Karpas-422 (cell line): ENCODE measurements at regions not wholly inside any gene's neighbourhood (a gene's known extent, or its start where the extent isn't known, plus 50 kb on each side); places are given as distances from the start of the nearest gene placed in this dataset.

ENCODE experiments used
- DNase-seq: peaks from one replicate; pipeline ENCODE4 v3.0.0-alpha.2; 2015
- H2AFZ ChIP-seq: fragments of 200-600 bp; sonication (generic); 2 replicates; pipeline ENCODE4 v1.6.1; 2014; ENCODE audit warnings: antibody characterized with exemption, low read length, mixed read lengths
- H3K27ac ChIP-seq: fragments of 200-600 bp; sonication (generic); 2 replicates; pipeline ENCODE4 v1.5.1; 2014; ENCODE audit warnings: mild to moderate bottlenecking, low read length, moderate library complexity
- H3K27me3 ChIP-seq: fragments of 200-600 bp; sonication (generic); 2 replicates; pipeline ENCODE4 v1.6.1; 2014; ENCODE audit warnings: low read length, mixed read lengths
- H3K36me3 ChIP-seq: fragments of 200-600 bp; sonication (generic); 2 replicates; pipeline ENCODE4 v1.6.1; 2014; ENCODE audit warnings: low read length, mixed read lengths; ENCODE audit not compliant: insufficient read depth
- H3K4me1 ChIP-seq: fragments of 200-600 bp; sonication (generic); 2 replicates; pipeline ENCODE4 v1.6.1; 2014; ENCODE audit warnings: mild to moderate bottlenecking, low read length, mixed read lengths
- H3K4me2 ChIP-seq: fragments of 200-600 bp; sonication (generic); 2 replicates; pipeline ENCODE4 v1.6.1; 2014; ENCODE audit warnings: low read length, low read depth, mild to moderate bottlenecking; ENCODE audit not compliant: poor library complexity, severe bottlenecking
- H3K4me3 ChIP-seq: fragments of 200-600 bp; sonication (generic); 2 replicates; pipeline ENCODE4 v1.5.1; 2014; ENCODE audit warnings: mild to moderate bottlenecking, antibody characterized with exemption, low read length, mixed read lengths
- H3K79me2 ChIP-seq: fragments of 200-600 bp; sonication (generic); 2 replicates; pipeline ENCODE4 v1.6.1; 2014; ENCODE audit warnings: mild to moderate bottlenecking, low read length, mixed read lengths
- H3K9ac ChIP-seq: fragments of 200-600 bp; sonication (generic); 2 replicates; pipeline ENCODE4 v1.6.0; 2014; ENCODE audit warnings: low read length
- H3K9me2 ChIP-seq: fragments of 200-600 bp; sonication (generic), shearing (Covaris generic); replicated peaks from 2 replicates; pipeline ENCODE4 v1.6.0; 2014; ENCODE audit warnings: mild to moderate bottlenecking, low read length, moderate library complexity; ENCODE audit not compliant: insufficient read depth
- H3K9me3 ChIP-seq: fragments of 300-700, 200-600 bp; sonication (generic); 2 replicates; pipeline ENCODE4 v1.6.1; 2014; ENCODE audit warnings: low read length, mixed read lengths
- H4K20me1 ChIP-seq: fragments of 200-600 bp; sonication (generic); 2 replicates; pipeline ENCODE4 v1.6.1; 2014; ENCODE audit warnings: mild to moderate bottlenecking, antibody characterized with exemption, low read length, low read depth; ENCODE audit not compliant: insufficient read depth

GRCh38 chr10:90462749-90463470, 394.9 kb downstream of the HTR7 start:
- Histone ChIP-seq H3K79me2 (no peaks in the 10 kb centered on the region), H4K20me1 (no peaks in the 10 kb centered on the region), H3K27ac (no peak overlapping the region), H2AFZ (no peak overlapping the region), H3K9me3 (no peaks in the 10 kb centered on the region), H3K9ac (no peak overlapping the region), H3K27me3 (no peaks in the 10 kb centered on the region), H3K9me2 (no peaks in the 10 kb centered on the region), H3K4me3 (no peak overlapping the region), H3K36me3 (no peaks in the 10 kb centered on the region), H3K4me1 (no peaks in the 10 kb centered on the region), H3K4me2 (no peak overlapping the region)
- no peak for DNase-seq

GRCh38 chr10:90464329-90464728, 393.5 kb downstream of the HTR7 start:
- H3K9ac ChIP-seq = no peak overlapping the region
- no peaks in the 10 kb centered on the region for H3K27me3 ChIP-seq
- no peaks in the 10 kb centered on the region for H3K36me3 ChIP-seq
- no peak overlapping the region for H3K4me2 ChIP-seq
- no peaks in the 10 kb centered on the region for H4K20me1 ChIP-seq
- no peak overlapping the region for H3K4me3 ChIP-seq
- H3K27ac ChIP-seq = no peak overlapping the region
- H2AFZ ChIP-seq = no peak overlapping the region
- H3K79me2 ChIP-seq = no peaks in the 10 kb centered on the region
- no peaks in the 10 kb centered on the region for H3K4me1 ChIP-seq
- no peaks in the 10 kb centered on the region for H3K9me3 ChIP-seq
- no peaks in the 10 kb centered on the region for H3K9me2 ChIP-seq
- no peak for DNase-seq

- no peak overlapping the region for H2AFZ ChIP-seq
- no peak overlapping the region for H3K4me3 ChIP-seq
- H3K9ac ChIP-seq = no peak overlapping the region
- no peak overlapping the region for H3K27ac ChIP-seq
- H3K4me2 ChIP-seq = no peak overlapping the region
- H3K9me3 ChIP-seq = no peaks in the 10 kb centered on the region
- no peaks in the 10 kb centered on the region for H3K27me3 ChIP-seq
- H3K9me2 ChIP-seq = no peaks in the 10 kb centered on the region
- DNase-seq = no peak
- no peaks in the 10 kb centered on the region for H4K20me1 ChIP-seq
- no peaks in the 10 kb centered on the region for H3K36me3 ChIP-seq
- H3K4me1 ChIP-seq = no peaks in the 10 kb centered on the region
- no peaks in the 10 kb centered on the region for H3K79me2 ChIP-seq
These were observed 386.9 kb downstream of the HTR7 start for GRCh38 chr10:90470966-90471365.

GRCh38 chr10:90480466-90480865, 377.4 kb downstream of the HTR7 start:
- no peak overlapping the region for H3K4me2 ChIP-seq
- DNase-seq = no peak
- no peaks in the 10 kb centered on the region for H3K27me3 ChIP-seq
- no peak overlapping the region for H2AFZ ChIP-seq
- no peak overlapping the region for H3K27ac ChIP-seq
- H3K9me3 ChIP-seq = no peaks in the 10 kb centered on the region
- no peaks in the 10 kb centered on the region for H3K79me2 ChIP-seq
- no peak overlapping the region for H3K9ac ChIP-seq
- no peaks in the 10 kb centered on the region for H4K20me1 ChIP-seq
- H3K4me1 ChIP-seq = no peaks in the 10 kb centered on the region
- no peaks in the 10 kb centered on the region for H3K36me3 ChIP-seq
- H3K4me3 ChIP-seq = no peak overlapping the region
- no peaks in the 10 kb centered on the region for H3K9me2 ChIP-seq

- Histone ChIP-seq H3K79me2 (no peaks in the 10 kb centered on the region), H3K9me3 (no peaks in the 10 kb centered on the region), H3K27ac (no peak overlapping the region), H4K20me1 (no peaks in the 10 kb centered on the region), H3K9ac (no peak overlapping the region), H3K4me1 (no peaks in the 10 kb centered on the region), H3K4me3 (no peak overlapping the region), H2AFZ (no peak overlapping the region), H3K9me2 (no peaks in the 10 kb centered on the region), H3K27me3 (no peaks in the 10 kb centered on the region), H3K4me2 (no peak overlapping the region), H3K36me3 (no peaks in the 10 kb centered on the region)
- no peak for DNase-seq
These were observed 376.4 kb downstream of the HTR7 start for GRCh38 chr10:90481326-90481923.

- Histone ChIP-seq H4K20me1 (no peaks in the 10 kb centered on the region), H3K4me3 (no peak overlapping the region), H3K36me3 (no peaks in the 10 kb centered on the region), H3K4me1 (no peaks in the 10 kb centered on the region), H2AFZ (no peak overlapping the region), H3K27ac (no peak overlapping the region), H3K4me2 (no peak overlapping the region), H3K9me2 (no peaks in the 10 kb centered on the region), H3K9me3 (no peaks in the 10 kb centered on the region), H3K27me3 (no peaks in the 10 kb centered on the region), H3K79me2 (no peaks in the 10 kb centered on the region), H3K9ac (no peak overlapping the region)
- DNase-seq = no peak
These were observed 373.3 kb downstream of the HTR7 start for GRCh38 chr10:90484518-90484917.

- Histone ChIP-seq H4K20me1 (no peaks in the 10 kb centered on the region), H3K36me3 (no peaks in the 10 kb centered on the region), H3K4me3 (no peak overlapping the region), H3K79me2 (no peaks in the 10 kb centered on the region), H3K9ac (no peak overlapping the region), H3K9me2 (no peaks in the 10 kb centered on the region), H3K27ac (no peak overlapping the region), H3K9me3 (no peaks in the 10 kb centered on the region), H2AFZ (no peak overlapping the region), H3K4me2 (no peak overlapping the region), H3K4me1 (no peaks in the 10 kb centered on the region), H3K27me3 (no peaks in the 10 kb centered on the region)
- DNase-seq = no peak
These were observed 363.7 kb downstream of the HTR7 start for GRCh38 chr10:90494183-90494582.

GRCh38 chr10:90504172-90504571, 353.7 kb downstream of the HTR7 start:
- Histone ChIP-seq H3K36me3 (no peaks in the 10 kb centered on the region), H2AFZ (no peak overlapping the region)

More at GRCh38 chr10:90504172-90504571, 353.7 kb downstream of the HTR7 start:
- Histone ChIP-seq H3K4me2 (no peak overlapping the region), H3K9ac (no peak overlapping the region), H3K27ac (no peak overlapping the region), H4K20me1 (no peaks in the 10 kb centered on the region), H3K9me2 (no peaks in the 10 kb centered on the region), H3K79me2 (no peaks in the 10 kb centered on the region), H3K27me3 (no peaks in the 10 kb centered on the region), H3K4me1 (no peaks in the 10 kb centered on the region), H3K9me3 (no peaks in the 10 kb centered on the region), H3K4me3 (no peak overlapping the region)
- DNase-seq = no peak
